Thoracic aorta (tissue), 2 donors: ENCODE measurements at regions not wholly inside any gene's neighbourhood (a gene's known extent, or its start where the extent isn't known, plus 50 kb on each side); places are given as distances from the start of the nearest gene placed in this dataset.

ENCODE experiments used
- ATAC-seq: fragments of 150-250 bp; one replicate; pipeline ENCODE4 v1.8.0; 2017; ENCODE audit warnings: low read depth; ENCODE audit not compliant: insufficient number of reproducible peaks, low FRiP score
- DNase-seq: peaks from one replicate; pipeline ENCODE4 v3.0.0-alpha.2; 2020; ENCODE audit warnings: low spot score
- H3K27ac ChIP-seq, 2 donors: fragments of 200-600 bp; sonication (generic); 1 replicate in 1 of 2; 2 replicates in 1 of 2; pipeline ENCODE4 v1.5.1; 2016; ENCODE audit warnings: mild to moderate bottlenecking in 2 of 2, moderate library complexity in 2 of 2
- H3K27me3 ChIP-seq: fragments of 200-600 bp; sonication (generic); replicated peaks from 2 replicates; pipeline ENCODE4 v1.6.0; 2016; ENCODE audit warnings: mild to moderate bottlenecking; ENCODE audit not compliant: insufficient read depth
- H3K36me3 ChIP-seq: fragments of 200-600 bp; sonication (generic); one replicate; pipeline ENCODE4 v1.5.1; 2016
- H3K4me1 ChIP-seq, 2 donors: fragments of 200-600 bp; sonication (generic); 1 replicate in 1 of 2; 2 replicates in 1 of 2; pipeline versions ENCODE4 v1.5.1 to v1.6.0; 2016; ENCODE audit warnings: low read depth in 2 of 2, mild to moderate bottlenecking in 1 of 2; ENCODE audit not compliant: control insufficient read depth in 1 of 2
- H3K4me3 ChIP-seq: fragments of 200-600 bp; sonication (generic); 2 replicates; pipeline ENCODE4 v1.5.1; 2016; ENCODE audit warnings: mild to moderate bottlenecking
- H3K9me3 ChIP-seq: fragments of 200-600 bp; sonication (generic); 2 replicates; pipeline ENCODE4 v1.5.1; 2016
- CTCF ChIP-seq: fragments of 200-600 bp; sonication (generic); IDR thresholded peaks from one replicate; pipeline ENCODE4 v1.5.1; 2019; ENCODE audit warnings: antibody characterized with exemption

GRCh38 chr10:121420006-121420405, 178.2 kb downstream of the FGFR2 start:
- no peaks in the 10 kb centered on the region for H3K27me3 ChIP-seq
- ATAC-seq (no peak), DNase-seq (no peak)
- H3K4me3 ChIP-seq, result no peak overlapping the region
- H3K9me3 ChIP-seq, result no peaks in the 10 kb centered on the region
- no peak overlapping the region for H3K27ac ChIP-seq
- H3K4me1 ChIP-seq, result no peaks in the 10 kb centered on the region
- no peaks in the 10 kb centered on the region for H3K36me3 ChIP-seq
- no peak for TF ChIP-seq CTCF

- no peak for DNase-seq
- Histone ChIP-seq H3K27me3 (no peaks in the 10 kb centered on the region), H3K4me1 (no peaks in the 10 kb centered on the region), H3K9me3 (no peaks in the 10 kb centered on the region), H3K4me3 (no peak overlapping the region), H3K36me3 (no peaks in the 10 kb centered on the region), H3K27ac (no peak overlapping the region)
- no peak for ATAC-seq
- TF ChIP-seq CTCF, result no peak
Observed at GRCh38 chr10:121422096-121422495, 176.1 kb downstream of the FGFR2 start.

- Histone ChIP-seq H3K27me3 (no peaks in the 10 kb centered on the region), H3K36me3 (no peaks in the 10 kb centered on the region), H3K27ac (no peak overlapping the region), H3K4me3 (no peak overlapping the region), H3K4me1 (no peaks in the 10 kb centered on the region), H3K9me3 (no peaks in the 10 kb centered on the region)
- TF ChIP-seq CTCF, result no peak
- ATAC-seq, result no peak
- DNase-seq, result no peak
Observed at GRCh38 chr10:121425623-121426022, 172.6 kb downstream of the FGFR2 start.

GRCh38 chr10:121426307-121426706, 171.9 kb downstream of the FGFR2 start:
- Histone ChIP-seq H3K4me1 (no peaks in the 10 kb centered on the region), H3K4me3 (no peak overlapping the region), H3K27me3 (no peaks in the 10 kb centered on the region), H3K36me3 (no peaks in the 10 kb centered on the region), H3K9me3 (no peaks in the 10 kb centered on the region), H3K27ac (no peak overlapping the region)
- ATAC-seq (no peak), DNase-seq (no peak)
- TF ChIP-seq CTCF, result no peak
